ENCODE measurements at regions not wholly inside any gene's neighbourhood (a gene's known extent, or its start where the extent isn't known, plus 50 kb on each side); places are given as distances from the start of the nearest gene placed in this dataset.

DNA sequence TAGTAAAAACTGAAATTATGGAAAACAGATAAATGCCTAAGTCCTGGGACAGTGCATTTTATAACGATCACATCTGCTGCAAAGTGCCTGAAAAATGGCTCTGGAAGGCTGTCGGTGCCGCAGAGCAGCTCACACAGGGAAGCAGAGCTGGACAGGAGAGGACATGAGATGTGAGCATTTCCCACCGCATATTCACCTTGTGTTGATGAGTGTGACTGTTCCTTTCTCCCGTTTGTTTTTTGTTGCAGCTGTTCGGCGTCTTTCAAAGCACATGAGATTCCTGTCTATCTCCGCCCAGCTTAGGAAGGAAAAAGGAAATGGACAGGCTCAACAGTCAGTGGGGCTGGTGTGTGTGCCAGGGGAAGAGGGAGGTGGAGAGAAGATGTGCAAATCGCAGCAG, 164.9 kb upstream of the SEMA6A start:
- Histone ChIP-seq H3K9ac (ENCODE audit: low read length) (no peak overlapping the region), H4K20me1 (ENCODE audit: insufficient read depth, low read length) (no peaks in the 10 kb centered on the region), H3K27ac (ENCODE audit: low read length) (no peak overlapping the region), H3K27me3 (replicated peaks; ENCODE audit: insufficient read depth, low read length) (no peaks in the 10 kb centered on the region), H3K9me2 (replicated peaks; ENCODE audit: insufficient read depth, low read length) (no peaks in the 10 kb centered on the region), H3K36me3 (replicated peaks; ENCODE audit: insufficient read depth, low read length) (no peaks in the 10 kb centered on the region), H2AFZ (ENCODE audit: low read length) (no peak overlapping the region), H3F3A (ENCODE audit: insufficient read depth, low read length) (no peaks in the 10 kb centered on the region), H3K9me3 (replicated peaks; ENCODE audit: insufficient read depth, low read length) (no peaks in the 10 kb centered on the region), H3K4me3 (ENCODE audit: low read length) (no peak overlapping the region), H3K4me1 (ENCODE audit: low read length) (no peaks in the 10 kb centered on the region), H3K79me2 (ENCODE audit: low read length) (no peaks in the 10 kb centered on the region), H3K4me2 (ENCODE audit: low read depth, low read length) (no peak overlapping the region)
- TF ChIP-seq EZH2phosphoT487 (IDR thresholded peaks at IDR 0.05; ENCODE audit: low read length) = no peak
- no peak for TF ChIP-seq EZH2 (optimal IDR thresholded peaks at IDR 0.05; ENCODE audit: low read depth, low read length)
- TF ChIP-seq CTCF (IDR thresholded peaks at IDR 0.05; ENCODE audit: low read length) = no peak
- DNase-seq = no peak

- H4K20me1 ChIP-seq (ENCODE audit: insufficient read depth, low read length) = no peaks in the 10 kb centered on the region
- H3K9me3 ChIP-seq (replicated peaks; ENCODE audit: insufficient read depth, low read length) = no peaks in the 10 kb centered on the region
- no peaks in the 10 kb centered on the region for H3K79me2 ChIP-seq (ENCODE audit: low read length)
- no peak overlapping the region for H3K27ac ChIP-seq (ENCODE audit: low read length)
- no peaks in the 10 kb centered on the region for H3F3A ChIP-seq (ENCODE audit: insufficient read depth, low read length)
- H3K4me3 ChIP-seq (ENCODE audit: low read length) = no peak overlapping the region
- no peak overlapping the region for H3K4me2 ChIP-seq (ENCODE audit: low read depth, low read length)
- no peaks in the 10 kb centered on the region for H3K4me1 ChIP-seq (ENCODE audit: low read length)
- no peaks in the 10 kb centered on the region for H3K36me3 ChIP-seq (replicated peaks; ENCODE audit: insufficient read depth, low read length)
- no peak overlapping the region for H3K9ac ChIP-seq (ENCODE audit: low read length)
- H3K9me2 ChIP-seq (replicated peaks; ENCODE audit: insufficient read depth, low read length) = no peaks in the 10 kb centered on the region
- H2AFZ ChIP-seq (ENCODE audit: low read length) = no peak overlapping the region
- DNase-seq = no peak
- no peaks in the 10 kb centered on the region for H3K27me3 ChIP-seq (replicated peaks; ENCODE audit: insufficient read depth, low read length)
- TF ChIP-seq EZH2phosphoT487 (IDR thresholded peaks at IDR 0.05; ENCODE audit: low read length) (no peak), CTCF (IDR thresholded peaks at IDR 0.05; ENCODE audit: low read length) (no peak), EZH2 (optimal IDR thresholded peaks at IDR 0.05; ENCODE audit: low read depth, low read length) (no peak)
Measured at GRCh38 chr5:116738615-116739261, 164.1 kb upstream of the SEMA6A start.

GRCh38 chr5:116738239-116738614, 163.6 kb upstream of the SEMA6A start:
- Histone ChIP-seq H4K20me1 (ENCODE audit: insufficient read depth, low read length) (no peaks in the 10 kb centered on the region), H3K9me3 (replicated peaks; ENCODE audit: insufficient read depth, low read length) (no peaks in the 10 kb centered on the region), H3K4me3 (ENCODE audit: low read length) (no peak overlapping the region), H3K9me2 (replicated peaks; ENCODE audit: insufficient read depth, low read length) (no peaks in the 10 kb centered on the region), H3F3A (ENCODE audit: insufficient read depth, low read length) (no peaks in the 10 kb centered on the region), H3K79me2 (ENCODE audit: low read length) (no peaks in the 10 kb centered on the region), H2AFZ (ENCODE audit: low read length) (no peak overlapping the region), H3K4me1 (ENCODE audit: low read length) (no peaks in the 10 kb centered on the region), H3K36me3 (replicated peaks; ENCODE audit: insufficient read depth, low read length) (no peaks in the 10 kb centered on the region), H3K27ac (ENCODE audit: low read length) (no peak overlapping the region), H3K9ac (ENCODE audit: low read length) (no peak overlapping the region), H3K27me3 (replicated peaks; ENCODE audit: insufficient read depth, low read length) (no peaks in the 10 kb centered on the region), H3K4me2 (ENCODE audit: low read depth, low read length) (no peak overlapping the region)
- TF ChIP-seq CTCF (IDR thresholded peaks at IDR 0.05; ENCODE audit: low read length) = no peak
- no peak for TF ChIP-seq EZH2phosphoT487 (IDR thresholded peaks at IDR 0.05; ENCODE audit: low read length)
- TF ChIP-seq EZH2 (optimal IDR thresholded peaks at IDR 0.05; ENCODE audit: low read depth, low read length) = no peak
- DNase-seq = no peak
